Loucy (cell line): ENCODE measurements at regions not wholly inside any gene's neighbourhood (a gene's known extent, or its start where the extent isn't known, plus 50 kb on each side); places are given as distances from the start of the nearest gene placed in this dataset.
"Not testable (repeated sequence)": the region's sequence is repeated elsewhere in the genome, so short reads cannot be mapped to it uniquely, and the experiment has no call there.

Experiments
- H2AFZ ChIP-seq: fragments of 200-600 bp; sonication (generic); 2 replicates; pipeline ENCODE4 v1.6.0; 2016; ENCODE audit warnings: antibody characterized with exemption, mild to moderate bottlenecking, low read length, moderate library complexity
- H3F3A ChIP-seq: fragments of 200-600 bp; 2 replicates; pipeline ENCODE4 v1.6.0; 2016; ENCODE audit warnings: antibody characterized with exemption, low read depth, mild to moderate bottlenecking
- H3K27me3 ChIP-seq: fragments of 200-600 bp; sonication (generic); 2 replicates; pipeline ENCODE4 v1.6.1; 2014; ENCODE audit warnings: low read length, mild to moderate bottlenecking; ENCODE audit not compliant: insufficient read depth, poor library complexity, severe bottlenecking
- H3K36me3 ChIP-seq: fragments of 200-600 bp; sonication (generic); 2 replicates; pipeline ENCODE4 v1.6.1; 2016; ENCODE audit warnings: low read length; ENCODE audit not compliant: insufficient read depth
- H3K4me1 ChIP-seq: fragments of 200-600 bp; sonication (generic); 2 replicates; pipeline ENCODE4 v1.5.1; 2014; ENCODE audit warnings: low read length, mild to moderate bottlenecking; ENCODE audit not compliant: insufficient read depth, poor library complexity, severe bottlenecking
- H3K4me2 ChIP-seq: fragments of 200-600 bp; sonication (generic); 2 replicates; pipeline ENCODE4 v1.6.0; 2014; ENCODE audit warnings: antibody characterized with exemption, low read length, low read depth, mild to moderate bottlenecking; ENCODE audit not compliant: poor library complexity, severe bottlenecking
- H3K4me3 ChIP-seq: fragments of 200-600 bp; sonication (generic); 2 replicates; pipeline ENCODE4 v1.5.1; 2014; ENCODE audit warnings: low read length, mild to moderate bottlenecking, mixed read lengths; ENCODE audit not compliant: poor library complexity, severe bottlenecking
- H3K79me2 ChIP-seq: fragments of 200-600 bp; sonication (generic); 2 replicates; pipeline ENCODE4 v1.6.1; 2014; ENCODE audit warnings: low read length; ENCODE audit not compliant: insufficient read depth
- H3K9ac ChIP-seq: fragments of 200-600 bp; sonication (generic); 2 replicates; pipeline ENCODE4 v1.6.0; 2014; ENCODE audit warnings: mild to moderate bottlenecking, low read depth, low read length, moderate library complexity; ENCODE audit not compliant: poor library complexity, severe bottlenecking
- H3K9me2 ChIP-seq: fragments of 200-600 bp; sonication (generic); replicated peaks from 2 replicates; pipeline ENCODE4 v1.6.1; 2016; ENCODE audit warnings: low read depth, low read length, mixed read lengths
- H3K9me3 ChIP-seq: fragments of 200-600 bp; sonication (generic); 2 replicates; pipeline ENCODE4 v1.6.1; 2014; ENCODE audit warnings: mild to moderate bottlenecking, antibody characterized with exemption, low read length, low read depth; ENCODE audit not compliant: insufficient read depth
- H4K20me1 ChIP-seq: fragments of 200-600 bp; sonication (generic); 2 replicates; pipeline ENCODE4 v1.6.0; 2014; ENCODE audit warnings: antibody characterized with exemption, low read length, mild to moderate bottlenecking; ENCODE audit not compliant: insufficient read depth, poor library complexity, severe bottlenecking
- EZH2phosphoT487 ChIP-seq: fragments of 200-600 bp; IDR thresholded peaks from 2 replicates; pipeline ENCODE4 v1.6.1; 2018; ENCODE audit warnings: antibody characterized with exemption, mild to moderate bottlenecking, moderate library complexity, borderline replicate concordance
- TF ChIP-seq, protein P1 (sequence below): fragments of 200-600 bp; sonication (generic); conservative IDR thresholded peaks from 2 replicates; pipeline ENCODE4 v1.5.1; 2014; ENCODE audit warnings: mild to moderate bottlenecking, antibody characterized with exemption, low read length

GRCh38 chr1:191074881-191075280 is 597.2 kb upstream of the BRINP3 start:
- Histone ChIP-seq H3K4me2 (no peak overlapping the region), H3K27me3 (no peaks in the 10 kb centered on the region), H3F3A (no peaks in the 10 kb centered on the region), H4K20me1 (no peaks in the 10 kb centered on the region), H3K9me3 (no peaks in the 10 kb centered on the region), H3K79me2 (no peaks in the 10 kb centered on the region), H3K4me3 (no peak overlapping the region), H3K36me3 (no peaks in the 10 kb centered on the region), H3K9ac (no peak overlapping the region), H2AFZ (no peak overlapping the region), H3K4me1 (no peaks in the 10 kb centered on the region), H3K9me2 (no peaks in the 10 kb centered on the region)
- no peak for TF ChIP-seq EZH2phosphoT487

DNA sequence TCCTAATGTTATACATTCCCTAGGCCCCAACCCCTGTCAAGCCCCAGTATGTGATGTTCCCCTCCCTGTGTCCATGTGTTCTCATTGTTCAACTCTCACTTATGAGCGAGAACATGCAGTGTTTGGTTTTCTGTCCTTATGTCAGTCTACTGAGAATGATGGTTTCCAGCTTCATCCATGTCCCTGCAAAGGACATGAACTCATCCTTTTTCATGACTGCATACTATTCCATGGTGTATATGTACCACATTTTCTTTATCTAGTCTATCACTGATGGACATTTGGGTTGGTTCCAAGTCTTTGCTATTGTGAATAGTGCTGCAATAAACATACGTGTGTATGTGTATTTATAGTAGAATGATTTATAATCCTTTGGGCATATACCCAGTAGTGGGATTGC is 605.4 kb upstream of the BRINP3 start:
- not testable (repeated sequence) for H3K4me3 ChIP-seq, H3K36me3 ChIP-seq, H3K9ac ChIP-seq, H3K79me2 ChIP-seq, H3K27me3 ChIP-seq, H2AFZ ChIP-seq, H3K9me2 ChIP-seq, H3K4me2 ChIP-seq, H3F3A ChIP-seq, H3K4me1 ChIP-seq, H4K20me1 ChIP-seq, H3K9me3 ChIP-seq

- Histone ChIP-seq H2AFZ (no peak overlapping the region), H3K4me1 (no peaks in the 10 kb centered on the region), H3K4me2 (no peak overlapping the region), H3K4me3 (no peak overlapping the region), H4K20me1 (no peaks in the 10 kb centered on the region), H3K36me3 (no peaks in the 10 kb centered on the region), H3F3A (no peaks in the 10 kb centered on the region), H3K27me3 (no peaks in the 10 kb centered on the region), H3K79me2 (no peaks in the 10 kb centered on the region), H3K9me2 (no peaks in the 10 kb centered on the region), H3K9me3 (no peaks in the 10 kb centered on the region), H3K9ac (no peak overlapping the region)
- TF ChIP-seq, protein P1, sequence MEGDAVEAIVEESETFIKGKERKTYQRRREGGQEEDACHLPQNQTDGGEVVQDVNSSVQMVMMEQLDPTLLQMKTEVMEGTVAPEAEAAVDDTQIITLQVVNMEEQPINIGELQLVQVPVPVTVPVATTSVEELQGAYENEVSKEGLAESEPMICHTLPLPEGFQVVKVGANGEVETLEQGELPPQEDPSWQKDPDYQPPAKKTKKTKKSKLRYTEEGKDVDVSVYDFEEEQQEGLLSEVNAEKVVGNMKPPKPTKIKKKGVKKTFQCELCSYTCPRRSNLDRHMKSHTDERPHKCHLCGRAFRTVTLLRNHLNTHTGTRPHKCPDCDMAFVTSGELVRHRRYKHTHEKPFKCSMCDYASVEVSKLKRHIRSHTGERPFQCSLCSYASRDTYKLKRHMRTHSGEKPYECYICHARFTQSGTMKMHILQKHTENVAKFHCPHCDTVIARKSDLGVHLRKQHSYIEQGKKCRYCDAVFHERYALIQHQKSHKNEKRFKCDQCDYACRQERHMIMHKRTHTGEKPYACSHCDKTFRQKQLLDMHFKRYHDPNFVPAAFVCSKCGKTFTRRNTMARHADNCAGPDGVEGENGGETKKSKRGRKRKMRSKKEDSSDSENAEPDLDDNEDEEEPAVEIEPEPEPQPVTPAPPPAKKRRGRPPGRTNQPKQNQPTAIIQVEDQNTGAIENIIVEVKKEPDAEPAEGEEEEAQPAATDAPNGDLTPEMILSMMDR: no peak
- no peak for TF ChIP-seq EZH2phosphoT487
These were observed 607.5 kb upstream of the BRINP3 start for GRCh38 chr1:191085121-191085520.

DNA sequence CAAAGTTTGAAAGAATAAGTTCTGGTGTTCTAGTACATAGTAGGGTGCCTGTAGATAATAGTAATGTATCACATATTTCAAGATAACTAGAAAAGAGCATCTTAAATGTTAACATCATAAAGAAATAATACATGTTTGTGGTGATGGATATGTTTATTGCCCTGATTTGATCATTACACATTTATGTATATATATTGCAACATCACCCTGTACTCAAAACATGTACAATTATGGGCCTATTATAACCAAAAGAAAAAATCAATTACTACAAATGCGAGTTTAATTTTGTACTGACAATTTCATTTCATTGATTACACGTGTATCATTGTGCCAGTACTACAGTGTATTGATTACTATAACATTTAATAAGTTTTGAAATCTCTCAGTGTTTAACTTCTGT is 609.2 kb upstream of the BRINP3 start:
- no peaks in the 10 kb centered on the region for H3K27me3 ChIP-seq
- no peaks in the 10 kb centered on the region for H4K20me1 ChIP-seq
- H3K9me3 ChIP-seq: no peaks in the 10 kb centered on the region
- no peak for TF ChIP-seq EZH2phosphoT487
- TF ChIP-seq, protein P1: no peak
- no peaks in the 10 kb centered on the region for H3K36me3 ChIP-seq
- H3K4me1 ChIP-seq: no peaks in the 10 kb centered on the region
- no peak overlapping the region for H3K4me2 ChIP-seq
- no peak overlapping the region for H3K4me3 ChIP-seq
- H3F3A ChIP-seq: no peaks in the 10 kb centered on the region
- no peaks in the 10 kb centered on the region for H3K79me2 ChIP-seq
- H3K9me2 ChIP-seq: no peaks in the 10 kb centered on the region
- H3K9ac ChIP-seq: no peak overlapping the region
- H2AFZ ChIP-seq: no peak overlapping the region
